Thymus (tissue), 11 donors: ENCODE measurements at regions not wholly inside any gene's neighbourhood (a gene's known extent, or its start where the extent isn't known, plus 50 kb on each side); places are given as distances from the start of the nearest gene placed in this dataset.
"Not testable (repeated sequence)": the region's sequence is repeated elsewhere in the genome, so short reads cannot be mapped to it uniquely, and the experiment has no call there.

ENCODE experiments used
- DNase-seq, 9 donors: peaks; one replicate each; pipeline ENCODE4 v3.0.0-alpha.2; 2013; ENCODE audit warnings: low spot score in 9 of 9, low read depth in 6 of 9, missing footprints in 1 of 9
- H3K27ac ChIP-seq, 2 donors: one replicate each; pipeline ENCODE4 v1.5.1; 2013; ENCODE audit warnings: control low read depth in 1 of 2, low read depth in 1 of 2, low read length in 1 of 2, mild to moderate bottlenecking in 1 of 2, moderate library complexity in 1 of 2
- H3K27me3 ChIP-seq, 2 donors: one replicate each; pipeline ENCODE4 v1.5.1; 2013; ENCODE audit warnings: low read length in 1 of 2; ENCODE audit not compliant: control insufficient read depth in 2 of 2, insufficient read depth in 1 of 2
- H3K36me3 ChIP-seq, 2 donors: one replicate each; pipeline ENCODE4 v1.5.1; 2013; ENCODE audit warnings: low read length in 1 of 2, mild to moderate bottlenecking in 1 of 2, moderate library complexity in 1 of 2; ENCODE audit not compliant: control insufficient read depth in 2 of 2, insufficient read depth in 2 of 2
- H3K4me1 ChIP-seq, 2 donors: one replicate each; pipeline ENCODE4 v1.5.1; 2013; ENCODE audit warnings: low read length in 2 of 2; ENCODE audit not compliant: control insufficient read depth in 2 of 2, insufficient read depth in 2 of 2
- H3K4me3 ChIP-seq, 2 donors: one replicate each; pipeline ENCODE4 v1.5.1; 2013; ENCODE audit warnings: low read length in 2 of 2, control low read depth in 1 of 2, mild to moderate bottlenecking in 1 of 2
- H3K9me3 ChIP-seq, 2 donors: one replicate each; pipeline ENCODE4 v1.5.1; 2013; ENCODE audit warnings: low read length in 1 of 2, mild to moderate bottlenecking in 1 of 2; ENCODE audit not compliant: control insufficient read depth in 2 of 2, insufficient read depth in 1 of 2
- WGBS: extraction: QIAGEN DNeasy Blood & Tissue Kit; methylation state at CpG from one replicate; pipeline ENCODE4 v1.1.7; 2013; 5-methylcytosine and 5-hydroxymethylcytosine counted together
- donor health status: healthy.

DNA sequence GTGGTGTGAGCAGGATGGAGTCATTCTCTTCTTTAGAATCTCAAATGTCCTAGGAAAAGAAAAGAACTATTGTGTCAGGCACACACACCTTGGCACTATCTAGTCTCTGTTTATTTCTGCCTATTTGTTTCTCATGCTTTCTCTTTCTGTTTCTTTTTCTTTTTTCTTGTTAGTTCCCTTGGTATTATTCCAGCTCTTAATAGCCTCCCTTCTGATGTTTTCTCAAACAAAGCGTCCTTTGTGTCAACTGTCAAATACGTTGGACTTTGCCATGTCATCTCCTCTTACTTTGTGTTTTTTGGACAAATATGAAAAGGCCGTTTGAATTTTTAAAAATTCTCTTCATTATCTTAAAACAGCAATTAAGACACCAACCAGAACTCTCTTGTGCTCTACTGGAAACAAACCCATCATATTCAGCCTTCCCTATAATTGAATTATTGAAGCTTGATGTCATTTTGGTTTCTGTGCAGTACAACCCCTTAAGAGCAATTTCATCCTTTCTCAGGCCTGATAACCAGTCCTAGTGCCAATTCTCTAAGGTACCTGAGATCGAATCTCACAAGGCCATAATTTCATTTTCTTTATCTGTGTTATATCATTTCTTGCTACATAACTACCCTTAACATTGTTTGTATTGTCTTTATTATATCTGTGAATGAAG lies 497.8 kb upstream of the NRP1 start:
- Histone ChIP-seq H3K36me3 (no peaks in the 10 kb centered on the region), H3K27ac (no peak overlapping the region), H3K9me3 (no peaks in the 10 kb centered on the region), H3K4me3 (no peak overlapping the region), H3K27me3 (no peaks in the 10 kb centered on the region), H3K4me1 (no peaks in the 10 kb centered on the region)
- no peak for DNase-seq
- WGBS, result 93% methylated on average over 4 of the region's 4 CpGs

DNA sequence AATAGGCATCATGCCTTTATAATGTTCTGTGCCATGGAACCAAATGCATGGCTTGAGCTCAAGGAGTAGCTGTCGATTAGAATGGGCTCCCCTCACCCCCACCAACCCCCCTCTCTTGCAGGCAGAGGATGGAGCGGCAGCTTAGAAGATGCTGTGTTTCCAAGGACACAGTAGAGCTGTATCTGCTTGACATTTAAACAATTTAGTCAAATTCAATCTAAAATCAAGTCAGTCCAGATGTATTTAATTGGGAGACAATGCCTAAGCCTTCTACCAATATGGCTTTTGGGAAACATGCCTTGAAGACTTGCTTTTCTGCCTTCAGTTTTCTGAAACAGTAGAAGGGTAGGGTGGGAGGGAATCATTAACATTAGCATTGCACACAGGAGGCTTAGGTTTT lies 497.1 kb upstream of the NRP1 start:
- Histone ChIP-seq H3K9me3 (no peaks in the 10 kb centered on the region), H3K4me1 (no peaks in the 10 kb centered on the region), H3K27ac (peak overlapping the region in 1 of 2 donors; percentile 11), H3K36me3 (no peaks in the 10 kb centered on the region), H3K27me3 (no peaks in the 10 kb centered on the region), H3K4me3 (no peak overlapping the region)
- WGBS, result 82% methylated on average over 2 of the region's 2 CpGs
- no peak for DNase-seq

DNA sequence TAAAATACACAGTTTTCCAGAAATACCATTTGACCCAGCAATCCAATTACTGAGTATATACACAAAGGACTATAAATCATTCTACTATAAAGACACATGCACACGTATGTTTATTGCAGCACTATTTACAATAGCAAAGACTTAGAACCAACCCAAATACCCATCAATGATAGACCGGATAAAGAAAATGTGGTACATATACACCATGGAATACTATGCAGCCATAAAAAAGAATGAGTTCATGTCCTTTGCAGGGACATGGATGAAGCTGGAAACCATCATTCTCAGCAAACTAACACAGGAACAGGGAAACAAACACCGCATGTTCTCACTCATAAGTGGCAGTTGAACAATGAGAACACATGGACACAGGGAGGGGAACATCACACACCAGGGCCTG lies 495.4 kb upstream of the NRP1 start:
- not testable (repeated sequence) for H3K4me3 ChIP-seq, H3K36me3 ChIP-seq, H3K27ac ChIP-seq, H3K4me1 ChIP-seq, H3K9me3 ChIP-seq, H3K27me3 ChIP-seq, DNase-seq
- WGBS, result 94% methylated on average over 3 of the region's 3 CpGs

DNA sequence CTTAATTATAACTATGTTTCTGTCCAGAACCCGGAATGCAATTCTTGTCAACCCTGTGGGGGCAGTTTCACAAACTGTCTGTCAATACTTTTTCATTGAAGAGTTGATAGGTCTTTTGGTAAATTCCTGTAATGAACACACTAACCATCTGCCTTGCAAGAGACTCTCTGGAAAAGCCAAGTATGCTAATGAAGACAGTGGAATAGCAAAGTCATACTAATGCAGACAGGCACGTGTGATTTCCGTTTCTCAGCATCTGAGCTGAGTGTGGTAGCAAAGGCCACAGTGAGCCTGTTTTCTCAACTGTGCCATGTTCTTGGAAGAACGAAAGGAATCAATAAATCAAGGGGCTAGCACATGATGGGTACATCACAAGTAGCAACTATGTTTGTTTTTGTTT lies 494.1 kb upstream of the NRP1 start:
- Histone ChIP-seq H3K27me3 (no peaks in the 10 kb centered on the region), H3K4me3 (no peak overlapping the region), H3K4me1 (no peaks in the 10 kb centered on the region), H3K27ac (no peak overlapping the region), H3K36me3 (no peaks in the 10 kb centered on the region), H3K9me3 (no peaks in the 10 kb centered on the region)
- DNase-seq, result no peak
- WGBS, result 93% methylated on average over 4 of the region's 4 CpGs

DNA sequence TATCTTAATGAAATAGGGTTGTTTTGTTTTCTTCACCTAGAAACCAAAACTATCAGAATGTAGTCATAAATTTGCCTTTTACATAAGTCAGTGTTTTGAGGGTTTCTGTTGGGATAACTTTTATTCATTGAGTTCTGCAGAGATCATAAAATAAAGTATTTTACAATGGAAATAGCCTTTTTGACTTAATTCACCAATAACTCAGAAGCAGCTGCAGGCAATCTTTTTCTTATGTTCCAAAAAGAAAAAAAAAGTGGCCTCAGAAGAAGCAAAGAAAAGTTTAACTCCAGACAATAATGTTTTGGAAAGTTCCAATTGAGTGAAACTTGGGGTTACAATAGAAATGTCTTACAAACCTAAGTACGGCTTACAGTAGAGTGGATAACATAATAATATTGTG lies 491.7 kb upstream of the NRP1 start:
- no peaks in the 10 kb centered on the region for H3K36me3 ChIP-seq
- 100% methylated on average over 1 of the region's 1 CpG for WGBS
- no peaks in the 10 kb centered on the region for H3K4me1 ChIP-seq
- H3K27ac ChIP-seq, result no peak overlapping the region
- H3K9me3 ChIP-seq, result no peaks in the 10 kb centered on the region
- no peak overlapping the region for H3K4me3 ChIP-seq
- no peak for DNase-seq
- H3K27me3 ChIP-seq, result no peaks in the 10 kb centered on the region

DNA sequence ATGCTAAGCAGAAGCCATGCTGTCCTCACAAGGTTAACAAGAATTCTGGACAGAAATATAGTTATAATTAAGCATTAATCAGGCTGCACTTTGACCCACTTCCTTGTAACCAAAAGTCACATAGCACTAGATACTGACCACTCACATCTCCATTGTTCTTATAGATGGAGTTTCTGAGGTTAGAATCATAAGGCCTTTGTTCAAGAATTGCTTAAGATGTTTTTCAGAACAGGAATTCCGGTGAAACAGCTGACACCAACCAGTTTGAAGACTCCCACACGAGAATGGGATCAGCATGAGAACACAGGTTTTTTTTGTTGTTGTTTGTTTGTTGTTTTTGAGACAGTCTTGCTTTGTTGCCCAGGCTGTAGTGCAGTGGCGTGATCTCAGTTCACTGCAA lies 488.3 kb upstream of the NRP1 start:
- DNase-seq, result no peak
- WGBS, result 96% methylated on average over 3 of the region's 3 CpGs
- no peak overlapping the region for H3K27ac ChIP-seq
- no peaks in the 10 kb centered on the region for H3K36me3 ChIP-seq
- H3K9me3 ChIP-seq, result no peaks in the 10 kb centered on the region
- H3K4me1 ChIP-seq, result no peaks in the 10 kb centered on the region
- H3K27me3 ChIP-seq, result no peaks in the 10 kb centered on the region
- H3K4me3 ChIP-seq, result no peak overlapping the region

DNA sequence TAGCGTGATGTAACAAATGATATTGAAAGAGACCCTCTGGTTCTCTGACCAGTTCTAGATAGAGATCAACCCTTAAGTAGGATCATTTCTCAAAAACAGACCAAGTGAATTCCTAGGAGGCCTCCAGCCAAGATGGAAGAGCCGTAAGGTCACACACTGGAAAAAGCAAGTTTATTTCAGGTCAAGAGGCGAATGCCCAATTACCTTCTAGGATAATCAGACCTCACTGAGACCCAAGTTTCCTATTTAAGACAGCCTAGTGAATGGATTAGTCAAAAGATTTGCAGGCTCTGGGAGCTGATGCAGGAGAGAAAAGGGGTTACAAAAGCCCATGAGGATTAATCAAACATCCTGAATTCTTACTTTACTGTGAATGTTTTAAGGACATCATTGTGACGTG lies 486.1 kb upstream of the NRP1 start:
- Histone ChIP-seq H3K36me3 (no peaks in the 10 kb centered on the region), H3K4me3 (no peak overlapping the region), H3K27ac (no peak overlapping the region), H3K4me1 (no peaks in the 10 kb centered on the region), H3K27me3 (no peaks in the 10 kb centered on the region), H3K9me3 (no peaks in the 10 kb centered on the region)
- no peak for DNase-seq
- WGBS, result 77% methylated on average over 4 of the region's 4 CpGs

DNA sequence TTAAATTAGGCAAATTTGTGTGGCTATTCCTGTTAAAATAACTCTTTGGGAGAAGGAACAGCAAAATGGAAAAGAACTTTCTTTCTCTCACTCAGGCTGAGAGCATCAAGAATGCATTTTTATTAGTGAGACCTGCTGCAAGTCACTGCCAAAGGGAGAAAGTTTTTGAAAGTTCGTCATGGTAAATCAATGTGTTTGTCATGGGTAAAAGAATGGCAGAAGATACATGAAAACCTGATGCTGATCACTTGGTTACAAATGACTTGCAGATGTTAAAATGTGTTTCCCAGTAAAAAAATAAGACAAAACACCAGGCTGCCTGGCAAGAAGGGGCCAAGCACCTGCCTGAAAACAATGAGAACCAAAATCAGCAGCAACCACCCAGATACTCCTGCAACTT lies 484.7 kb upstream of the NRP1 start:
- Histone ChIP-seq H3K9me3 (no peaks in the 10 kb centered on the region), H3K4me3 (no peak overlapping the region), H3K4me1 (no peaks in the 10 kb centered on the region), H3K36me3 (no peaks in the 10 kb centered on the region), H3K27ac (no peak overlapping the region), H3K27me3 (no peaks in the 10 kb centered on the region)
- DNase-seq, result no peak
- 79% methylated on average over 1 of the region's 1 CpG for WGBS

DNA sequence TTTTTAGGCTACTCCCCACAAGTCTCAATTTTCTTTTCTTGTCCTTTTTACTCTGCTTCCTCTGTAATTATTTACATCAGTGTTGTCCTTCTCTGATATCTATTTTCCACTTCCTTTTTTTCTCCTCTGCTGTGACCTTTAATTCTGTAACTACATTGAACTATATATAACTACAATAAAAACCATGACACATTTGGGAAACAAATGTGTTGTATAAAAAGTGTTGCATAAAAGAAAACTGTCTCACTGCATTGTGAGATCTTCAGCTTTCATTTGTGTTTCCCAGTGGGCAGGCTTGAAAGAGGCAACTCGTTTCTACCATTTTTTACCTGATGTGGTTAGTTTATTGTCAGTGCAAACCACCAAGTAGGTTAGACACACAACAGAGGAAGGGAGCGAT lies 483.9 kb upstream of the NRP1 start:
- peak in 1 of 9 donors; percentile 20 for DNase-seq
- Histone ChIP-seq H3K36me3 (no peaks in the 10 kb centered on the region), H3K9me3 (no peaks in the 10 kb centered on the region), H3K4me3 (no peak overlapping the region), H3K27ac (no peak overlapping the region), H3K4me1 (no peaks in the 10 kb centered on the region), H3K27me3 (no peaks in the 10 kb centered on the region)
- WGBS, result 32% methylated on average over 2 of the region's 2 CpGs

DNA sequence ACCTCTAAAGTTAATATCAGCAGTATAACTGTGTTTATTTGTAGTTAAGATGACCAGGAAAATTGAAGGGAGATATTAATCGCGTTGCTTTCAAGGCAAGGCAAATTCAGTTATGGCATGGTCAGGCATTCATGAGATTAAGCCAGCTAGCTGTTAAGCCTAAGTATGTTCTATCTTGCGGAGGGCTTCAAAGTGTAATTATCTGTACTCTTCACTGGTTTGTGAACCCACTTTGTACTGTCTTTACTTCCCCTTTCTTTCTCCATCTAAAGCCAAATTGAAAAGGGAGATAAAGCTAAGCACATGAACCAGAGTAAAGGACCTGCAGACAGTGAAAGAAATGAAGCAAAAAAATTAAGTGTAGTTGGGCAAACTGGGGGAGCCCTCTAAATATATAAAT lies 483.1 kb upstream of the NRP1 start:
- 87% methylated on average over 3 of the region's 3 CpGs for WGBS
- H3K27ac ChIP-seq, result no peak overlapping the region
- no peaks in the 10 kb centered on the region for H3K9me3 ChIP-seq
- no peaks in the 10 kb centered on the region for H3K27me3 ChIP-seq
- H3K36me3 ChIP-seq, result no peaks in the 10 kb centered on the region
- DNase-seq, result no peak
- no peak overlapping the region for H3K4me3 ChIP-seq
- no peaks in the 10 kb centered on the region for H3K4me1 ChIP-seq
